ENCODE measurements at regions not wholly inside any gene's neighbourhood (a gene's known extent, or its start where the extent isn't known, plus 50 kb on each side); places are given as distances from the start of the nearest gene placed in this dataset.

DNA sequence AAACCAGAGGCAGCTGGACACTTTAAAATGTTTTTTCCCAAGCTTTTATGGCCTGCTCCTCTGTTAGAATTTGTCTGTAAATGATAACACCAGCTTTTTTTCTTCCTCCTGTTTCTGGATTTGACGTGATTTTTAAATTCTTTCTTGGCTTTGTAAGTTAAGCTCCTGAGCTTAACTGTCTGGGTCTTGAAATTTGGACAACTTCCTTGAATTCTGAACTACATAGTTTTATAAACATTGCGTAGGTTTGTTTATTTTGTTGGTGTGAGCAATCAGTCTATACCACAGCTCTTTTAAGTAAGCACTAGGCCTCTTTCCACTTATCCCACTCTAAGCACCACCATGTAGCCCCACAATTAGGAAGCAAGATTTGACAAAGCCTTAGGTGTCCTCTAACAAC lies 144.4 kb upstream of the GUCY1A1 start (continued):
- TF ChIP-seq, protein P1, sequence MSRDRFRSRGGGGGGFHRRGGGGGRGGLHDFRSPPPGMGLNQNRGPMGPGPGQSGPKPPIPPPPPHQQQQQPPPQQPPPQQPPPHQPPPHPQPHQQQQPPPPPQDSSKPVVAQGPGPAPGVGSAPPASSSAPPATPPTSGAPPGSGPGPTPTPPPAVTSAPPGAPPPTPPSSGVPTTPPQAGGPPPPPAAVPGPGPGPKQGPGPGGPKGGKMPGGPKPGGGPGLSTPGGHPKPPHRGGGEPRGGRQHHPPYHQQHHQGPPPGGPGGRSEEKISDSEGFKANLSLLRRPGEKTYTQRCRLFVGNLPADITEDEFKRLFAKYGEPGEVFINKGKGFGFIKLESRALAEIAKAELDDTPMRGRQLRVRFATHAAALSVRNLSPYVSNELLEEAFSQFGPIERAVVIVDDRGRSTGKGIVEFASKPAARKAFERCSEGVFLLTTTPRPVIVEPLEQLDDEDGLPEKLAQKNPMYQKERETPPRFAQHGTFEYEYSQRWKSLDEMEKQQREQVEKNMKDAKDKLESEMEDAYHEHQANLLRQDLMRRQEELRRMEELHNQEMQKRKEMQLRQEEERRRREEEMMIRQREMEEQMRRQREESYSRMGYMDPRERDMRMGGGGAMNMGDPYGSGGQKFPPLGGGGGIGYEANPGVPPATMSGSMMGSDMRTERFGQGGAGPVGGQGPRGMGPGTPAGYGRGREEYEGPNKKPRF (IDR thresholded peaks at IDR 0.05; ENCODE audit: low read depth, low read length), result no peak
- TF ChIP-seq, protein P2, sequence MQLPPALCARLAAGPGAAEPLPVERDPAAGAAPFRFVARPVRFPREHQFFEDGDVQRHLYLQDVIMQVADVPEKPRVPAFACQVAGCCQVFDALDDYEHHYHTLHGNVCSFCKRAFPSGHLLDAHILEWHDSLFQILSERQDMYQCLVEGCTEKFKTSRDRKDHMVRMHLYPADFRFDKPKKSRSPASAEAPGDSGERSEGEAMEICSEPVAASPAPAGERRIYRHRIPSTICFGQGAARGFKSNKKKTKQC (CRISPR knock-in tag; IDR thresholded peaks at IDR 0.05), result no peak
- TF ChIP-seq MBD2 (IDR thresholded peaks at IDR 0.05; ENCODE audit: borderline replicate concordance, low read depth) (no peak), ZNF445 (CRISPR knock-in tag; IDR thresholded peaks at IDR 0.05; ENCODE audit: low read depth) (no peak), KLF13 (tag; IDR thresholded peaks at IDR 0.05; ENCODE audit: borderline replicate concordance, low read depth) (no peak), ZNF586 (CRISPR knock-in tag; conservative IDR thresholded peaks at IDR 0.05) (no peak)
- TF ChIP-seq, protein P3, sequence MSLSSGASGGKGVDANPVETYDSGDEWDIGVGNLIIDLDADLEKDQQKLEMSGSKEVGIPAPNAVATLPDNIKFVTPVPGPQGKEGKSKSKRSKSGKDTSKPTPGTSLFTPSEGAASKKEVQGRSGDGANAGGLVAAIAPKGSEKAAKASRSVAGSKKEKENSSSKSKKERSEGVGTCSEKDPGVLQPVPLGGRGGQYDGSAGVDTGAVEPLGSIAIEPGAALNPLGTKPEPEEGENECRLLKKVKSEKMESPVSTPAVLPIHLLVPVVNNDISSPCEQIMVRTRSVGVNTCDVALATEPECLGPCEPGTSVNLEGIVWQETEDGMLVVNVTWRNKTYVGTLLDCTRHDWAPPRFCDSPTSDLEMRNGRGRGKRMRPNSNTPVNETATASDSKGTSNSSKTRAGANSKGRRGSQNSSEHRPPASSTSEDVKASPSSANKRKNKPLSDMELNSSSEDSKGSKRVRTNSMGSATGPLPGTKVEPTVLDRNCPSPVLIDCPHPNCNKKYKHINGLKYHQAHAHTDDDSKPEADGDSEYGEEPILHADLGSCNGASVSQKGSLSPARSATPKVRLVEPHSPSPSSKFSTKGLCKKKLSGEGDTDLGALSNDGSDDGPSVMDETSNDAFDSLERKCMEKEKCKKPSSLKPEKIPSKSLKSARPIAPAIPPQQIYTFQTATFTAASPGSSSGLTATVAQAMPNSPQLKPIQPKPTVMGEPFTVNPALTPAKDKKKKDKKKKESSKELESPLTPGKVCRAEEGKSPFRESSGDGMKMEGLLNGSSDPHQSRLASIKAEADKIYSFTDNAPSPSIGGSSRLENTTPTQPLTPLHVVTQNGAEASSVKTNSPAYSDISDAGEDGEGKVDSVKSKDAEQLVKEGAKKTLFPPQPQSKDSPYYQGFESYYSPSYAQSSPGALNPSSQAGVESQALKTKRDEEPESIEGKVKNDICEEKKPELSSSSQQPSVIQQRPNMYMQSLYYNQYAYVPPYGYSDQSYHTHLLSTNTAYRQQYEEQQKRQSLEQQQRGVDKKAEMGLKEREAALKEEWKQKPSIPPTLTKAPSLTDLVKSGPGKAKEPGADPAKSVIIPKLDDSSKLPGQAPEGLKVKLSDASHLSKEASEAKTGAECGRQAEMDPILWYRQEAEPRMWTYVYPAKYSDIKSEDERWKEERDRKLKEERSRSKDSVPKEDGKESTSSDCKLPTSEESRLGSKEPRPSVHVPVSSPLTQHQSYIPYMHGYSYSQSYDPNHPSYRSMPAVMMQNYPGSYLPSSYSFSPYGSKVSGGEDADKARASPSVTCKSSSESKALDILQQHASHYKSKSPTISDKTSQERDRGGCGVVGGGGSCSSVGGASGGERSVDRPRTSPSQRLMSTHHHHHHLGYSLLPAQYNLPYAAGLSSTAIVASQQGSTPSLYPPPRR (CRISPR knock-in tag; IDR thresholded peaks at IDR 0.05; ENCODE audit: borderline replicate concordance), result no peak

Data from K562 (cell line).